ENCODE measurements at regions not wholly inside any gene's neighbourhood (a gene's known extent, or its start where the extent isn't known, plus 50 kb on each side); places are given as distances from the start of the nearest gene placed in this dataset.

GRCh38 chr4:17115583-17115982 lies 217.1 kb upstream of the LDB2 start:
- DNase-seq (ENCODE audit: low read depth, low spot score), result no peak
- TF ChIP-seq, protein P1, sequence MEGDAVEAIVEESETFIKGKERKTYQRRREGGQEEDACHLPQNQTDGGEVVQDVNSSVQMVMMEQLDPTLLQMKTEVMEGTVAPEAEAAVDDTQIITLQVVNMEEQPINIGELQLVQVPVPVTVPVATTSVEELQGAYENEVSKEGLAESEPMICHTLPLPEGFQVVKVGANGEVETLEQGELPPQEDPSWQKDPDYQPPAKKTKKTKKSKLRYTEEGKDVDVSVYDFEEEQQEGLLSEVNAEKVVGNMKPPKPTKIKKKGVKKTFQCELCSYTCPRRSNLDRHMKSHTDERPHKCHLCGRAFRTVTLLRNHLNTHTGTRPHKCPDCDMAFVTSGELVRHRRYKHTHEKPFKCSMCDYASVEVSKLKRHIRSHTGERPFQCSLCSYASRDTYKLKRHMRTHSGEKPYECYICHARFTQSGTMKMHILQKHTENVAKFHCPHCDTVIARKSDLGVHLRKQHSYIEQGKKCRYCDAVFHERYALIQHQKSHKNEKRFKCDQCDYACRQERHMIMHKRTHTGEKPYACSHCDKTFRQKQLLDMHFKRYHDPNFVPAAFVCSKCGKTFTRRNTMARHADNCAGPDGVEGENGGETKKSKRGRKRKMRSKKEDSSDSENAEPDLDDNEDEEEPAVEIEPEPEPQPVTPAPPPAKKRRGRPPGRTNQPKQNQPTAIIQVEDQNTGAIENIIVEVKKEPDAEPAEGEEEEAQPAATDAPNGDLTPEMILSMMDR (optimal IDR thresholded peaks at IDR 0.05 in 1 of 3, IDR thresholded peaks at IDR 0.05 in 1 of 3, conservative IDR thresholded peaks at IDR 0.05 in 1 of 3; ENCODE audit: extremely low read depth in 1 of 3, insufficient read depth in 2 of 3, low read length in 3 of 3), result no peak
- TF ChIP-seq EZH2 (IDR thresholded peaks at IDR 0.05; ENCODE audit: low read length), result no peak
- no peaks in the 10 kb centered on the region for H3K9me3 ChIP-seq (ENCODE audit: control insufficient read depth, low read depth, low read length)

GRCh38 chr4:17112292-17112659 lies 213.8 kb upstream of the LDB2 start:
- Histone ChIP-seq H2AFZ (ENCODE audit: control insufficient read depth, low read length) (no peak overlapping the region), H4K20me1 (ENCODE audit: control insufficient read depth, extremely low read depth, insufficient read depth, low read length) (no peaks in the 10 kb centered on the region), H3K4me1 (ENCODE audit: control insufficient read depth, extremely low read depth, insufficient read depth, low read length) (no peaks in the 10 kb centered on the region), H3K4me2 (ENCODE audit: control insufficient read depth, extremely low read depth, insufficient read depth, low read depth, low read length) (no peak overlapping the region), H3K27ac (ENCODE audit: control insufficient read depth, insufficient read depth, low read length) (no peak overlapping the region), H3K4me3 (ENCODE audit: control insufficient read depth in 2 of 3, extremely low read depth in 1 of 3, insufficient read depth in 2 of 3, low read depth in 1 of 3, low read length in 3 of 3) (no peak overlapping the region), H3K36me3 (ENCODE audit: control insufficient read depth in 2 of 2, extremely low read depth in 1 of 2, insufficient read depth in 2 of 2, low read length in 2 of 2) (no peaks in the 10 kb centered on the region), H3K9me3 (ENCODE audit: control insufficient read depth, low read depth, low read length) (no peaks in the 10 kb centered on the region), H3K27me3 (ENCODE audit: control insufficient read depth, extremely low read depth, insufficient read depth, low read length) (no peaks in the 10 kb centered on the region), H3K9me1 (ENCODE audit: control insufficient read depth, extremely low read depth, insufficient read depth, low read length) (no peaks in the 10 kb centered on the region), H3K79me2 (ENCODE audit: control insufficient read depth, insufficient read depth, low read length) (no peaks in the 10 kb centered on the region), H3K9ac (ENCODE audit: control insufficient read depth, extremely low read depth, insufficient read depth, low read length) (no peak overlapping the region)
- FAIRE-seq (no peak), DNase-seq (ENCODE audit: low read depth, low spot score) (no peak)
- dilution Hi-C loops (cut with MboI; ENCODE audit: extremely low pct_ligation_motif_present, low sequenced_read_pairs), result no loop called here
- no peak for TF ChIP-seq EZH2 (IDR thresholded peaks at IDR 0.05; ENCODE audit: low read length)
- TF ChIP-seq, protein P1 (optimal IDR thresholded peaks at IDR 0.05 in 1 of 3, IDR thresholded peaks at IDR 0.05 in 1 of 3, conservative IDR thresholded peaks at IDR 0.05 in 1 of 3; ENCODE audit: extremely low read depth in 1 of 3, insufficient read depth in 2 of 3, low read length in 3 of 3), result peak; percentile 50 to 58 (median 54)

More at GRCh38 chr4:17115583-17115982, 217.1 kb upstream of the LDB2 start:
- H3K4me2 ChIP-seq (ENCODE audit: control insufficient read depth, extremely low read depth, insufficient read depth, low read depth, low read length), result no peak overlapping the region
- H3K79me2 ChIP-seq (ENCODE audit: control insufficient read depth, insufficient read depth, low read length), result no peaks in the 10 kb centered on the region
- H3K27ac ChIP-seq (ENCODE audit: control insufficient read depth, insufficient read depth, low read length), result no peak overlapping the region
- no peaks in the 10 kb centered on the region for H3K4me1 ChIP-seq (ENCODE audit: control insufficient read depth, extremely low read depth, insufficient read depth, low read length)
- no peak overlapping the region for H2AFZ ChIP-seq (ENCODE audit: control insufficient read depth, low read length)
- no peaks in the 10 kb centered on the region for H3K36me3 ChIP-seq (ENCODE audit: control insufficient read depth in 2 of 2, extremely low read depth in 1 of 2, insufficient read depth in 2 of 2, low read length in 2 of 2)
- H3K27me3 ChIP-seq (ENCODE audit: control insufficient read depth, extremely low read depth, insufficient read depth, low read length), result no peaks in the 10 kb centered on the region
- FAIRE-seq, result no peak
- no peaks in the 10 kb centered on the region for H3K9me1 ChIP-seq (ENCODE audit: control insufficient read depth, extremely low read depth, insufficient read depth, low read length)
- no peaks in the 10 kb centered on the region for H4K20me1 ChIP-seq (ENCODE audit: control insufficient read depth, extremely low read depth, insufficient read depth, low read length)
- H3K4me3 ChIP-seq (ENCODE audit: control insufficient read depth in 2 of 3, extremely low read depth in 1 of 3, insufficient read depth in 2 of 3, low read depth in 1 of 3, low read length in 3 of 3), result no peak overlapping the region
- dilution Hi-C loops (cut with MboI; ENCODE audit: extremely low pct_ligation_motif_present, low sequenced_read_pairs), result no loop called here
- no peak overlapping the region for H3K9ac ChIP-seq (ENCODE audit: control insufficient read depth, extremely low read depth, insufficient read depth, low read length)

Measured in keratinocyte (primary cell).